ENCODE measurements at regions not wholly inside any gene's neighbourhood (a gene's known extent, or its start where the extent isn't known, plus 50 kb on each side); places are given as distances from the start of the nearest gene placed in this dataset.
A peak's percentile ranks its signal among the peaks of the same experiment; 100 is the strongest.

- no peak for DNase-seq
These were observed 245.3 kb downstream of the CASP12 start for GRCh38 chr11:104652996-104653395.

- DNase-seq, result no peak
These were observed 248.0 kb downstream of the CASP12 start for GRCh38 chr11:104650234-104650633.

GRCh38 chr11:104649002-104649401 is 249.3 kb downstream of the CASP12 start:
- no peak for DNase-seq

- no peak for DNase-seq
These were observed 252.7 kb downstream of the CASP12 start for GRCh38 chr11:104645261-104646222.

GRCh38 chr11:104637662-104638170 is 260.5 kb downstream of the CASP12 start:
- DNase-seq, result no peak

GRCh38 chr11:104633226-104633625 is 265.0 kb downstream of the CASP12 start:
- no peak for DNase-seq

GRCh38 chr11:104630352-104630751 is 267.9 kb downstream of the CASP12 start:
- DNase-seq, result no peak

- no peak for DNase-seq
These were observed 273.0 kb downstream of the CASP12 start for GRCh38 chr11:104625246-104625645.

- no peak for DNase-seq
These were observed 274.2 kb downstream of the CASP12 start for GRCh38 chr11:104624021-104624420.

GRCh38 chr11:104623518-104623917 is 274.7 kb downstream of the CASP12 start:
- DNase-seq, result no peak

GRCh38 chr11:104620991-104621390 is 277.3 kb downstream of the CASP12 start:
- DNase-seq, result no peak

- DNase-seq, result no peak
These were observed 278.5 kb downstream of the CASP12 start for GRCh38 chr11:104619751-104620150.

- no peak for DNase-seq
These were observed 279.3 kb downstream of the CASP12 start for GRCh38 chr11:104618954-104619353.

GRCh38 chr11:104614961-104615360 is 283.3 kb downstream of the CASP12 start:
- DNase-seq, result no peak

- DNase-seq, result no peak
These were observed 284.1 kb downstream of the CASP12 start for GRCh38 chr11:104614117-104614680.

GRCh38 chr11:104610635-104611034 is 287.6 kb downstream of the CASP12 start:
- DNase-seq, result no peak

GRCh38 chr11:104609311-104610085 is 288.8 kb downstream of the CASP12 start:
- DNase-seq, result peak; percentile 26

GRCh38 chr11:104602643-104603042 is 295.6 kb downstream of the CASP12 start:
- no peak for DNase-seq

GRCh38 chr11:104594228-104594958 is 303.9 kb downstream of the CASP12 start:
- DNase-seq, result no peak

GRCh38 chr11:104588970-104589369 is 309.3 kb downstream of the CASP12 start:
- no peak for DNase-seq

GRCh38 chr11:104588446-104588845 is 309.8 kb downstream of the CASP12 start:
- no peak for DNase-seq

GRCh38 chr11:104584823-104585222 is 313.4 kb downstream of the CASP12 start:
- DNase-seq, result no peak

- no peak for DNase-seq
These were observed 314.4 kb downstream of the CASP12 start for GRCh38 chr11:104583857-104584256.
